ENCODE measurements at regions not wholly inside any gene's neighbourhood (a gene's known extent, or its start where the extent isn't known, plus 50 kb on each side); places are given as distances from the start of the nearest gene placed in this dataset.

- no peak for TF ChIP-seq CTCF (IDR thresholded peaks at IDR 0.05)
- no peak for TF ChIP-seq POLR2A (IDR thresholded peaks at IDR 0.05)
These were observed 192.7 kb upstream of the NUDT6 start for GRCh38 chr4:123114915-123115756.
